Caki2 (cell line): ENCODE measurements at regions not wholly inside any gene's neighbourhood (a gene's known extent, or its start where the extent isn't known, plus 50 kb on each side); places are given as distances from the start of the nearest gene placed in this dataset.

Source experiments
- DNase-seq: peaks from one replicate; pipeline ENCODE4 v3.0.0-alpha.2; 2015; ENCODE audit warnings: low read depth
- in situ Hi-C: cut with HindIII; loops from 2 replicates; pipeline ENCODE4 v1.10.0; 2016; ENCODE audit warnings: low sequenced_read_pairs, low pct_unique_long_range_greater_than_20kb, mixed read lengths

DNA sequence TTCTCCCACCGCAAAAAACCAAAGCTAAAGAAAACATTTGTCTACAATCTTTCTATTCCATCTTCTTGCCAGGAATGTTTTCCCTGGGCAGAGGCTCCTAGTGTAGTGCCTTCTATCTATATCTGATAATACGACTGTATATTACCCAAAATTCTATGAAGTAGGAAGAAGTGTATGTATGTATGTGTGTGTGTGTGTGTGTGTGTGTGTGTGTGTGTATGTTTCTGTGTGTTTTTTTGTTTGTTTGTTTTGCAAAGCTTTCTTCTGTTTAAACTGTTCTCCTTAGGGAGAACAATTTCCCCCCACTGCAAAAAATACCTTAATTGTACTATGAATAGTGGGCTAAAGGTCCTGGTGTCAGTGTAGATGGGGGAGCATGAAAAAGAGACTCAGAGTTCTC lies 312.6 kb upstream of the CITED2 start:
- no peak for DNase-seq
- in situ Hi-C loops = no loop called here

GRCh38 chr6:139686308-139686707 lies 311.9 kb upstream of the CITED2 start:
- in situ Hi-C loops = no loop called here

DNA sequence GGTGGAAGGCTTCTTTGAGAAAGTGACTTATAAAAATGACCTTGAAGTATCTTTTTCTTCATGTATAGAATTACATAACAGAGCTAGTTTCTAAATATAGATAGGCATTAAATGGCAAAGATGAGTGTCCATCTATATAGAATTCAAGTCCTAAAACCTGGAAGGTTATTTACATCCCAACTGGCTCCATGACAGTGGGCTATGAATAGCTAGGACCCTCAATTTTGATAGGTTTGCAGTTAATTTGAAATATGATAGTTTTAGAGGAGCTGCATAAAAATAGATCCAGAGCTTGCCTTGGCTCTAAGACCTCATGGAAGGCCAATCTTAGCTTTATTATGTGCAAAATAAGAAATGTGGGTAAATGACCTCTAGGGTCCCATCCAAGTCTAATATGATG lies 310.6 kb upstream of the CITED2 start:
- DNase-seq = no peak
- in situ Hi-C loops = no loop called here

More at GRCh38 chr6:139686308-139686707, 311.9 kb upstream of the CITED2 start:
- no peak for DNase-seq

DNA sequence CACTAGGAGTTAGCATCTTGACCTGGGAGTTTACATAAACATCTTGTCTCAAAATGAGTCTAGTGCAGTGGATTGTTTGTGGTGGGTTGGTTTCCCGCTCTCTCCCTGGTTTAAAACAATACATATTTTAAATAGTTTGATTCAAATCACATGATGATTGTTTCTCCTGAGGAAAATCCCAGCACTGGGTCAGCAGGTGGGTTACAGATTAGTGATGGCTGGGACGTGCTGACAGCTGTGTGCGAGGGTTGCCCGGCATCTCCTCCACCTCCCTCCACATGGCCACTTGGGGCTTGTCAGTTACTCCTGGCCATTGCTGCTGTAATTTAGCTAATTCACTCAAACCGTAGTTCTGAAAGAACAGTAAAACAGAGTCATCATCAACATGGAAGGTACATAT lies 306.4 kb upstream of the CITED2 start:
- in situ Hi-C loops = no loop called here
- no peak for DNase-seq

- in situ Hi-C loops = no loop called here
- DNase-seq = no peak
Observed at GRCh38 chr6:139679516-139680179, 305.2 kb upstream of the CITED2 start.

DNA sequence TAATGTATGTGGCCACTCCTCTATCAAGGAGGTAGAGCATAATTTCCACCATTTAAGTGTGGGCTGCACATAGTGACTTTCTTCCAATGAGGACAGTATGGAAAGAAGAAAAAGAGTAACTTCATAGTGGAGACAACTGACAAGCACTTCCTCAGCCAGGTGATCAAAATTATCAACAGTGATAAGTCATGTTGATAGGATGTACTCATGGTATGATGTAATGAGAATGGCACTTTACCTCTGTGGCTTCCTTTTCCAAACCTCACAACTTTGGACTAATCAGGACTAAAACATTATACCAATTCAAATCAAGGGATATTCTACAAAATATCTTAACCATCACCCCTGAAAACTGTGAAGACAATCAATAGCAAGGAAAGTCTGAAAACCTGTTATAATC lies 302.3 kb upstream of the CITED2 start:
- DNase-seq = no peak
- in situ Hi-C loops = no loop called here

DNA sequence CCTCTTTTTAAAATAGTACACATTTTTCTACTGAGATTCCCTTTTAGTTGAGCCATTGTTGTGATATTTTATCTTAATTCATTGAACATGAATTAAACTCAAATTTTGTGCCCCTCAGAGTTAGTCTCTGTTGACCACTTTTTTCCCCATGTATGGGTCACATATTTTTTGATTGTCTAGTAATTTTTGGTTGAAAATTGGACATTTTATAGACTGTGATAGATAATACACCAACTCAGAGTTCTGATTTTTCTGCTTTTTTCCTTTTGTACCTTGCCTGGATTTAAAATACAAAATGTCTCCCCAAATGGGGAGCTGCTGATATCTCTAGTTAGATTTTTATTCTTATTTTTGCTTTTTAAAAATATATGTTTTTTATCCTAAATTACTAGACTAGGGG lies 291.8 kb upstream of the CITED2 start:
- in situ Hi-C loops = no loop called here
- no peak for DNase-seq

DNA sequence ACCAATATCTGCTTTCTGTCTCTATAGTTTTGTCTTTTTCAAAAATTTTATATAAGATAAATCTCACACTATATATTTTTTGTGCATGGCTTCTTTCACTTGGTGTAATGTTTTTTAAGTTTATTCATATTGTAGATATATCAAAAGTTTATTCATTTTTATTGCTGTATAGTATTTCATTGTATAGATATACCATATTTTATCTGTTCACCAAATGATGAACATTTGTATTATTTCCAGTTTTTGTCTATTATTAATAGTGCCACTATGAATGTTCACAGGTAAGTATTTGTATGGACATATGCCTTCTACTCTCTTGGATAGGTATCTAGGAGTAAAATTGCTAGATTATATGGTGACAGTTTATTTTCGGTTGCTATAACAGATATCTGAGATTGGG lies 289.5 kb upstream of the CITED2 start:
- DNase-seq = no peak

DNA sequence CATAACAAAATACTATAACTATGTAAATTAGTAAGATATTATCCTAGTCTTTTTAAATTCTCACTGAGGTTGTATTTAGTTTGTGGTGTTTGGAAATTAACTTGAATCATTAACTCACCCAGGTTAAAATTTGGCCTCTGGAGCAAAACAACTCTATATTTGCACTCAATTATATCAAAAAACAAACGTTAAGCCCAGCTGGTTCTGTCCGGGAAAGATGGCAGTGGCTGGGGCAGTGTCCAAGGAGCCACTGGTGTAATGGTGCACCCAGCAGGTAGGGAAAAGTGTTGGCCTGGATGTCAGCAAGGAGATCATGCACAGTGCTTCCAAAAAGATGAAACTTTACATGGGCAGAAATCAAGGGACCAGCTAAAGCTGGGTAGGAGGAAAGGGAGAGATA lies 285.3 kb upstream of the CITED2 start:
- in situ Hi-C loops = no loop called here
- no peak for DNase-seq

More for the DNA sequence above, 289.5 kb upstream of the CITED2 start:
- in situ Hi-C loops = no loop called here

DNA sequence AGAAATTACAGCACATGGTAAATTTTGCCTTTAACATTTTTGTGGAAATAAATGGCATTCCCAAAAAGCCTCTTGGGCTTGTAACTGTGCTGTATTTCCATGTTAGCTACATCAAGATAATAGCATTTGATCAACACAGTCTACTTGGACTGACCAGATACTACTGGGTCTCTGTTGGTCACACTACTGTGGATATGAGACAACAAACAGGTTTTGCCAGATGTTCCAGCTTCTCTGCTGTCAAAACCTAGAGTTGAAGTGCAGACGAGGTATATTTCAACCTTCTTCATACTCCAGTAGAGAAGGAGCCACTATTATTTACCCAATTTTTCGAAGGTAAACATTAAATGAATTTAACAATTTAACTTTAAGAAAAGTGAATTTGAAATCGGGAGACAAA lies 284.7 kb upstream of the CITED2 start:
- in situ Hi-C loops = no loop called here

DNA sequence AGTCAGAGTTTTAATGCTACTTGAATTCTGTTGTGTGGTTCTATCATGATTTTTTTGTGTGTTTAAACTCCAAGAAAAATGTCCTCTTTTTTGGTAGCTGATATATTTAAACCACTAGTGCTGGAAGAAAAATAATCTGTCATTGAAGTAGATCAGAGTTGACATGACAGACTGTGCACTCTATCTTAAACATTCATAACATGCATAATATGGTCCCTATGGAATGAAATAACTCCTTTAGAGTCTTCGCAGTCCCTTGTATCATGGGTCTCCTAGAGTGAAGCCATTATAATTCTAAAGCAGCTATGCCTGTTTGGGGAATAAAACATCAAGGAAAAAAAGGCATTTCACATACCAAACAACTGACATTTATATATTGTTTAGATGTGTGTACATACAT lies 282.7 kb upstream of the CITED2 start:
- no peak for DNase-seq
- in situ Hi-C loops = no loop called here

More for the DNA sequence above, 284.7 kb upstream of the CITED2 start:
- no peak for DNase-seq

GRCh38 chr6:139655783-139656705 lies 281.6 kb upstream of the CITED2 start:
- DNase-seq = peak; percentile 55

GRCh38 chr6:139654888-139655782 lies 280.7 kb upstream of the CITED2 start:
- DNase-seq = no peak
- in situ Hi-C loops = no loop called here

More at GRCh38 chr6:139655783-139656705, 281.6 kb upstream of the CITED2 start:
- in situ Hi-C loops = no loop called here

- in situ Hi-C loops = no loop called here
- DNase-seq = no peak
Observed at GRCh38 chr6:139654309-139654708, 279.9 kb upstream of the CITED2 start.

GRCh38 chr6:139653111-139653510 lies 278.7 kb upstream of the CITED2 start:
- no peak for DNase-seq
- in situ Hi-C loops = no loop called here

DNA sequence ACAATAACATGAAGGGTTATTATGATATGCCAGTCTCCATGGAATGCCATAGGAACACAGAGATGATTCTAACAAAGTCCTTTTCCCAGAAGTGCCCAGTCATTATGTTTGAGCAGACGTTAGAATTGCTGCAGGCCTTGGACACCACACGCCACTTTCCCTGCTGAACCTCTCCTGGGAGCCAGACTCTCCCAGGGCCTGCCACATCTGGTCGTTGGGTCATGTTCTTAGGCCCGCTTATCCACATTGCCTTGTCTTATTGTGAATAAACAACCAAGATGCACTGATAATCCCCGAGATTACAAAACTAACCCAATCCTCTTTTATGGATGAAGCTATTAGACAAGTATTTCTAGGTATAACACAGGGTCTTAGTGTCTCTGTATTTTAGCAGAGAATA lies 276.5 kb upstream of the CITED2 start:
- no peak for DNase-seq
- in situ Hi-C loops = no loop called here

- DNase-seq = no peak
- in situ Hi-C loops = no loop called here
Observed at GRCh38 chr6:139649732-139650131, 275.3 kb upstream of the CITED2 start.

DNA sequence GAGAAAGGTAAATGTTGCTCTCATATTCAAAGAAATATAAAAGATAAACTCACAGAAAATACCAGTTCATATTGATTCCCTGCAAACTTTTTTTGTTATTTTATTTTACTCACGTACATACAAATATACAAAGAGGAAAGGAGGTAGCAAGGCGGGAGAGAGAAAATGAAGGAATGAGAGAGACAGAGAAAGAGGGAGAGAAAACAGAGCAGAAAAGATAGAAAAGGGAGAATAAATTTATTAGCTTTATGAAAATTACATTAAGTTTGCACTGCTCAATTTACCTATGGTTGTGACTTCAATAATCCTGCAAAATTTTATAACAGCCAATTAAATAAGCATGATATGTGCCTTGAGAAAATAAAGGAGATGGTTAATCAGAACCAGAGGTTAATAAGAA lies 274.7 kb upstream of the CITED2 start:
- in situ Hi-C loops = no loop called here
- no peak for DNase-seq
